GM18951 (cell line): ENCODE measurements at regions not wholly inside any gene's neighbourhood (a gene's known extent, or its start where the extent isn't known, plus 50 kb on each side); places are given as distances from the start of the nearest gene placed in this dataset.
"Not testable (repeated sequence)": the region's sequence is repeated elsewhere in the genome, so short reads cannot be mapped to it uniquely, and the experiment has no call there.

Experiments
- POLR2A ChIP-seq: IDR thresholded peaks from 4 replicates; pipeline ENCODE4 v1.6.1; 2011; ENCODE audit warnings: mild to moderate bottlenecking; ENCODE audit not compliant: insufficient read length, insufficient read depth; ENCODE audit errors: extremely low read depth
- in situ Hi-C: fragments of 300-500 bp; cut with MboI; formaldehyde crosslinking; loops from one replicate; pipeline ENCODE4 v1.12.0; 2022; ENCODE audit warnings: low sequenced_read_pairs, mixed read lengths, inconsistent platforms; ENCODE audit not compliant: unreplicated experiment

- no peak for TF ChIP-seq POLR2A
- in situ Hi-C loops = no loop called here
Measured at GRCh38 chr13:59404331-59404730, 759.4 kb downstream of the DIAPH3 start.

GRCh38 chr13:59407251-59407650 lies 756.5 kb downstream of the DIAPH3 start:
- in situ Hi-C loops = not testable (repeated sequence)

- in situ Hi-C loops = no loop called here
Measured at GRCh38 chr13:59408738-59409137, 755.0 kb downstream of the DIAPH3 start.

GRCh38 chr13:59409211-59409610 lies 754.5 kb downstream of the DIAPH3 start:
- in situ Hi-C loops = no loop called here

More at GRCh38 chr13:59408738-59409137, 755.0 kb downstream of the DIAPH3 start:
- TF ChIP-seq POLR2A = no peak

GRCh38 chr13:59409634-59410200 lies 754.0 kb downstream of the DIAPH3 start:
- no peak for TF ChIP-seq POLR2A
- in situ Hi-C loops = no loop called here

More at GRCh38 chr13:59409211-59409610, 754.5 kb downstream of the DIAPH3 start:
- no peak for TF ChIP-seq POLR2A

DNA sequence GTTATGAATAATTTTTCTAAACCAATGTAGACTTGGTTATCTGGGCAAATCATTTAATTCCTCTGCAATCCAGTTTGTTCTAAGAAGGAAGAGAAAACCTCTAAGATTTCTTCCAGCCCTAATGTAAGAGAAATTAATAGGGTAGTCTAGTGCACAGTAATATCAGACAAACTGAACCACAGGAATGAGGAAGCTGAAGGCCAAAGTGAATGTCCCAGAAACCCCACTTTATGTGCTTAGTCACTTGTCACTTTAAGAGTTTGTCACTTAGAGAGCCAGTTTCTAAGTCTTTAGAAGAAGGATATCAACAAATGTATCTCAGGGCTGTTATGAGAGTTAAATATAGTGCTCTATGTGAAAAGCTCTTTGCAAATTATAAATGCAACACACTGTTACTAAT lies 750.6 kb downstream of the DIAPH3 start:
- in situ Hi-C loops = no loop called here
- no peak for TF ChIP-seq POLR2A

DNA sequence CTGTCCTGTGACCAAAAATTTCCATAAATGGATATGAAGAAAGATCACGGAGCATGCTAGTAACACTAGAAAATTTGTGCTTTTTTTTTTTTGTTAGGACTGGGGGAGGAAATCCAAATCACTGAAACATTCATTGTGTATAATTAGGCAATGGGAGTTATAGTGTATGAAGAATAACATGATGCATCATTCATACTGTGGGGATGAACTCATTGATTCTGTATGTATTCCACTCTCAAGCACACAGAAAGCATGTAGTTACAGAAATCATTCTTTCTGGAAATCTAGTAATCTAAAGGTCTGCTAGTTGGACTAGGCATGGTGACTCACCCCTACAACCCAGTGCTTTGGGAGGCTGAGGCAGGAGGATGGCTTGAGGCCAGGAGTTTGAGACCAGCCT lies 749.7 kb downstream of the DIAPH3 start:
- no peak for TF ChIP-seq POLR2A
- in situ Hi-C loops = no loop called here

GRCh38 chr13:59415498-59415897 lies 748.2 kb downstream of the DIAPH3 start:
- no peak for TF ChIP-seq POLR2A
- in situ Hi-C loops = no loop called here

GRCh38 chr13:59416561-59416960 lies 747.2 kb downstream of the DIAPH3 start:
- no peak for TF ChIP-seq POLR2A
- in situ Hi-C loops = no loop called here

GRCh38 chr13:59422646-59423045 lies 741.1 kb downstream of the DIAPH3 start:
- in situ Hi-C loops = no loop called here
- TF ChIP-seq POLR2A = no peak

DNA sequence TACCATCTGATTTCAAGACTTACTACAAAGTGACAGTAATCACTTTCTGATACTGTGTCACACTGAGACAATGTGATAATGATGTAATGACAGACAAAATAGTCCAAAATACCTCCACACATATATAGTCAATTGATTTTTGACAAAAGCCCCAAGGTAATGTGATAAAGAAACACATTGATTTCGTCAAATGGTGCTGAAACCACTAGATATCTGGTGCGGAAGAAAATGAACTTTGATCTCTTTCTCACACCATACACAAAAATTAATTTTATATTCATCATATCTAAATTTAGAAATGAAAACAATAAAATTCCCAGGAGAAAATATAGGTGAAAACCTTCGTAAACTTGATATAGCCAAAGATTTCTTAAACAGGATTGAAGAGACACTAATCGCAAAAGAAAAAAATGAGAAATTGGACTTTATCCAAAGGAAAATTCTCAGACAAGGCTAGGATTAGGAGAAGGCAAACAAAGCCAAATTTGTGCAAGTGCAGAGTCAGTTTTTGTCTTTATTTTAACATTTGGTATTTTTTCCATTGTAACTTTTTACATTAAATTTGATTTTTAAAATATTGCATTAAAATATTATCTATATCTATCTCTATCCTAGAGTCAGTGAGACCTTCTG lies 739.9 kb downstream of the DIAPH3 start:
- in situ Hi-C loops = no loop called here
- no peak for TF ChIP-seq POLR2A

GRCh38 chr13:59424661-59425060 lies 739.1 kb downstream of the DIAPH3 start:
- TF ChIP-seq POLR2A = no peak
- in situ Hi-C loops = no loop called here

DNA sequence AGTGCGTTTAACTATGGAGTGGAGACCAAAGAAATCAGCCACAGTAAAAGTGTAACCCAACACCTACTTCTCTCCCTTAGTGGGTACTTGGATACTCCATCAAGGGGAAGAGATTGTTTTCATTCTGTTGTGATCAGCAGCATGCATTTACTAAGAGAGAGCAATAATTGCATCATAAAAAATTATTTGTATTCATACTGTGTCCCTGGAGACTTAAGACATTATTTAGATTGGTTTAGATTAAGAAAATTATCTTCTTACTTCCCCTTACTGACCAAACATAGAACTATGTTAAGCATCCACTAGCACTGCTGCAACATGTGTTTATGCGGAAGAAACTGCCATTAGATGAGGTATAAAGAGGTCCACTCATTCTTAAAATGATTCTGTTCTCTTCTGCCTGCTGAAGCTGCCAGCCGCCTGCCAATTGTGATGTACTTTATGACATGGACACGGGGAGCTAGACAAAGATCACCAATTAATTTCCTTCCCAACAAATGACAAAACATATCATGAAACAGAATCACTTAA lies 738.5 kb downstream of the DIAPH3 start:
- TF ChIP-seq POLR2A = no peak
- in situ Hi-C loops = no loop called here

DNA sequence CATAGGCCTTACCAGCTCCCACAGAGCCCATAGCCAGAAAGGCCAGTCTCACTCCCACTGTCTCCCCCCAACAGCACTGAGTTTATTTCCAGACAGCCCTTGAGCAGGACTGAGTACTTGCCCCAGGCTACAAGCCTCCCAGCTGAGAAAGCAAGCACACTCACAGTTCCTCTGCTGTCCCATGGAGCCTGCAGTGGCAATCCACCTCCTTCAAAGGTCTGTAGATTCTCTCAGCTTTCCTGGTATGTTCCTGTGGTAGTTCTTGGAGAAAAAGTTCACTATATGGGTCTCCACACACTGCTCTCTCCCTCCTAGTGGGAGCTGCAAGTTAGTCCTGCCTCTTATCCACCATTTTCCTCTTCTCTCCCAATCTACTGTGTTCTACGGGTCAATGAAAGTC lies 728.7 kb downstream of the DIAPH3 start:
- TF ChIP-seq POLR2A = no peak
- in situ Hi-C loops = no loop called here
